AG04450 (cell line): ENCODE measurements at regions not wholly inside any gene's neighbourhood (a gene's known extent, or its start where the extent isn't known, plus 50 kb on each side); places are given as distances from the start of the nearest gene placed in this dataset.

Experiments used
- CTCF ChIA-PET: fragments of 300-600, 350-600 bp; formaldehyde crosslinking; extraction: SDS; loops from one replicate; lab custom pipeline; 2022; ENCODE audit warnings: antibody characterized with exemption, inconsistent platforms; lab: Charles Lee
- POLR2A ChIA-PET: fragments of 350-600 bp; formaldehyde crosslinking; extraction: SDS; loops from one replicate; lab custom pipeline; 2021; ENCODE audit warnings: antibody characterized with exemption, inconsistent platforms; lab: Yijun Ruan, JAX
- DNase-seq: peaks from one replicate; pipeline ENCODE4 v3.0.0-alpha.2; 2011; ENCODE audit warnings: low read depth, low spot score
- H3K27ac ChIP-seq: one replicate; pipeline ENCODE4 v1.5.1; 2012; ENCODE audit warnings: low read depth, low read length, control low read depth
- H3K27me3 ChIP-seq: one replicate; pipeline ENCODE4 v1.6.0; 2012; ENCODE audit warnings: low read length; ENCODE audit not compliant: control insufficient read depth, insufficient read depth
- H3K4me3 ChIP-seq: 2 replicates; pipeline ENCODE4 v1.5.1; 2011; ENCODE audit warnings: mild to moderate bottlenecking, low read depth, low read length, control low read depth
- H3K9me3 ChIP-seq: 2 replicates; pipeline ENCODE4 v1.5.1; 2012; ENCODE audit warnings: low read length; ENCODE audit not compliant: control insufficient read depth, insufficient read depth
- CTCF ChIP-seq: IDR thresholded peaks from 2 replicates; pipeline ENCODE4 v1.5.1; 2011; ENCODE audit warnings: low read depth, low read length, control low read depth, inconsistent platforms

GRCh38 chr10:120131183-120131582, 238.7 kb downstream of the SEC23IP start:
- peaks cover 16% of the 10 kb centered on the region for H3K9me3 ChIP-seq
- ChIA-PET POLR2A (no interaction called here), CTCF (no interaction called here)
- H3K27ac ChIP-seq, result no peak overlapping the region
- TF ChIP-seq CTCF, result no peak
- H3K4me3 ChIP-seq, result no peak overlapping the region
- no peak for DNase-seq
- no peaks in the 10 kb centered on the region for H3K27me3 ChIP-seq

DNA sequence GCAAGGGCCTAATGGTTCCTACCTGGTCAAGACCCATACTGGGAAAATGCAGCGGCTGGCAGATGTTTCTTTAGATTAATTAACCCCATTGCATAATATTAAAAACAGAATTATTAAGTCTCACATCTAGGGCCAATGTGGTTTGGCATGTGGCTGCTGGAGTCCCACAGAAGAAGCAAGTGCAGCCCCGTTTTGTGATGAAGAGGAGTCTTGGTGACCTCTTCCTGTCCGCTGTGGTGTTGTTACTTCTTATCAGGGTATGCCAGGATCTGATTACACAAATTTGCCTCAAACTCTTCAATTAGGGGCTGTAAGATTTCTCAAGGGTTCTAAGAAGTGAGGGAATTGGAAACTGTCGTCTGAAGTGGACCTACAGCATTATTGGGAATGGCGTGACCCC, 240.3 kb downstream of the SEC23IP start:
- no peak for DNase-seq
- CTCF ChIA-PET, result no interaction called here
- Histone ChIP-seq H3K4me3 (no peak overlapping the region), H3K27ac (no peak overlapping the region), H3K27me3 (no peaks in the 10 kb centered on the region), H3K9me3 (peaks cover 13% of the 10 kb centered on the region)
- TF ChIP-seq CTCF, result no peak
- POLR2A ChIA-PET, result no interaction called here

DNA sequence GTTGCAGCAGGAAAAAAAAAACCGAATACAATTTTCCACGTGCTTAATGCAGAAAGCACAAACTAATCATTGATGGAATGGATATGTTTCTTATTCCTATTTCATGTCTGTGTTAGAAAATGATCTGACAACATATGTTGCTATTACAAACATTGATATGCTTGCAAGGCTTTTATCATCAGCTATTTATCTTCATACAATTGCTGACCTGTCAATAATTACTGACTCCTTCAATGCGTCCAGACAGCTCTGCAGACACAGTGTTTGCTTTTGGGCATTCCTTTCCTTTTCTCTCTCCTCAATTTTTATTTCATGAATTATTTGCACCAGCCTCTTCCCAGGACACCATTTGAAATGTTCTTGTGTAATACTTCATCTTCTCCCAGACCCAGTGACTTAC, 246.2 kb downstream of the SEC23IP start:
- TF ChIP-seq CTCF, result no peak
- Histone ChIP-seq H3K27me3 (no peaks in the 10 kb centered on the region), H3K4me3 (no peak overlapping the region), H3K27ac (no peak overlapping the region), H3K9me3 (peaks cover 15% of the 10 kb centered on the region)
- CTCF ChIA-PET, result no interaction called here
- POLR2A ChIA-PET, result no interaction called here
- DNase-seq, result no peak

DNA sequence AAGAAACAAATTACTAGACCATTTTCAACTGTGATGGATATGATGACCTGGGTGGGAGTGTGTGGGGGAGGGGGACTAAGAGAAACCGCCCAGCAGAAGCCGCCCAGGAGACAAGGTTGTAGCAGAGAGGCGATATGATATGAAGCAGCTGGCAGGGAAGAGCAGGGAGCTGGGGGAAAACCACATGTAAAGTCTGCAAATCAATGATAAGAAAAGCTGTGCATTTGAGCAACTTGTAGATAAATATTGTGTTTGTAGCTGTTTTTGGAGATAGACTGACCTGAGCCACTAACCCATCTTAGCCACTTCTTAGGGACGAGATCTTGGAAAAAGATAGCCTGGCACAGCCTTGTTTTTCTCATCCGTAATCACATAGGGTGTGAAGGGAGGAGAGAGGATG, 252.6 kb downstream of the SEC23IP start:
- TF ChIP-seq CTCF, result no peak
- Histone ChIP-seq H3K9me3 (peaks cover 29% of the 10 kb centered on the region), H3K27ac (no peak overlapping the region), H3K27me3 (no peaks in the 10 kb centered on the region), H3K4me3 (no peak overlapping the region)
- ChIA-PET CTCF (no interaction called here), POLR2A (no interaction called here)
- DNase-seq, result no peak

GRCh38 chr10:120156614-120157274, 264.2 kb downstream of the SEC23IP start:
- POLR2A ChIA-PET, result no interaction called here
- no peak for DNase-seq
- H3K4me3 ChIP-seq, result no peak overlapping the region
- H3K9me3 ChIP-seq, result peaks cover 11% of the 10 kb centered on the region
- H3K27me3 ChIP-seq, result no peaks in the 10 kb centered on the region
- TF ChIP-seq CTCF, result no peak
- CTCF ChIA-PET, result no interaction called here
- no peak overlapping the region for H3K27ac ChIP-seq
